ENCODE measurements at regions not wholly inside any gene's neighbourhood (a gene's known extent, or its start where the extent isn't known, plus 50 kb on each side); places are given as distances from the start of the nearest gene placed in this dataset.

- TF ChIP-seq CTCF (conservative IDR thresholded peaks at IDR 0.05) = no peak
- Mint-ChIP-seq H3K27me3 (no peaks in the 10 kb centered on the region), H3K4me3 (no peak overlapping the region)
These were observed 241.6 kb downstream of the ZPLD1 start for GRCh38 chr3:102676424-102676823.

GRCh38 chr3:102682741-102683140 lies 247.9 kb downstream of the ZPLD1 start:
- Mint-ChIP-seq H3K27ac (no peak overlapping the region), H3K27me3 (no peaks in the 10 kb centered on the region), H3K36me3 (no peaks in the 10 kb centered on the region), H3K4me1 (ENCODE audit: unreplicated experiment) (no peaks in the 10 kb centered on the region), H3K4me3 (no peak overlapping the region), H3K9me3 (no peaks in the 10 kb centered on the region)
- TF ChIP-seq CTCF (conservative IDR thresholded peaks at IDR 0.05) = no peak
- no peak for DNase-seq (ENCODE audit: extremely low spot score, unreplicated experiment)

More at GRCh38 chr3:102676424-102676823, 241.6 kb downstream of the ZPLD1 start:
- H3K9me3 Mint-ChIP-seq = no peaks in the 10 kb centered on the region
- H3K36me3 Mint-ChIP-seq = no peaks in the 10 kb centered on the region
- DNase-seq (ENCODE audit: extremely low spot score, unreplicated experiment) = no peak
- H3K4me1 Mint-ChIP-seq (ENCODE audit: unreplicated experiment) = peaks cover 8% of the 10 kb centered on the region
- H3K27ac Mint-ChIP-seq = no peak overlapping the region

- H3K36me3 Mint-ChIP-seq = no peaks in the 10 kb centered on the region
- H3K27me3 Mint-ChIP-seq = no peaks in the 10 kb centered on the region
- no peak overlapping the region for H3K4me3 Mint-ChIP-seq
- TF ChIP-seq CTCF (conservative IDR thresholded peaks at IDR 0.05) = no peak
- DNase-seq (ENCODE audit: extremely low spot score, unreplicated experiment) = no peak
- H3K9me3 Mint-ChIP-seq = peaks cover 2% of the 10 kb centered on the region
- H3K27ac Mint-ChIP-seq = no peak overlapping the region
- H3K4me1 Mint-ChIP-seq (ENCODE audit: unreplicated experiment) = no peaks in the 10 kb centered on the region
These were observed 252.0 kb downstream of the ZPLD1 start for GRCh38 chr3:102686792-102687191.

GRCh38 chr3:102687851-102688555 lies 253.2 kb downstream of the ZPLD1 start:
- Mint-ChIP-seq H3K4me3 (no peak overlapping the region), H3K36me3 (no peaks in the 10 kb centered on the region), H3K9me3 (peaks cover 5% of the 10 kb centered on the region), H3K4me1 (ENCODE audit: unreplicated experiment) (no peaks in the 10 kb centered on the region), H3K27me3 (no peaks in the 10 kb centered on the region), H3K27ac (no peak overlapping the region)
- no peak for DNase-seq (ENCODE audit: extremely low spot score, unreplicated experiment)
- TF ChIP-seq CTCF (conservative IDR thresholded peaks at IDR 0.05) = no peak

GRCh38 chr3:102688556-102688930 lies 253.7 kb downstream of the ZPLD1 start:
- Mint-ChIP-seq H3K4me3 (no peak overlapping the region), H3K4me1 (ENCODE audit: unreplicated experiment) (no peaks in the 10 kb centered on the region), H3K27me3 (no peaks in the 10 kb centered on the region), H3K36me3 (no peaks in the 10 kb centered on the region), H3K9me3 (peaks cover 5% of the 10 kb centered on the region), H3K27ac (no peak overlapping the region)
- DNase-seq (ENCODE audit: extremely low spot score, unreplicated experiment) = no peak
- TF ChIP-seq CTCF (conservative IDR thresholded peaks at IDR 0.05) = no peak

Measured in type B pancreatic cell (in vitro differentiated cells).